Activated CD8-positive, alpha-beta memory T cell treated with anti-CD3 and anti-CD28 coated beads, Interleukin-2, amount 10 ng/mL, durations not matched to agents 7 days and 5 days (primary cell): ENCODE measurements at regions not wholly inside any gene's neighbourhood (a gene's known extent, or its start where the extent isn't known, plus 50 kb on each side); places are given as distances from the start of the nearest gene placed in this dataset.

Source experiments
- ATAC-seq: fragments of 150-1000 bp; cut with Tn5 transposase; one replicate; pipeline ENCODE4 v1.10.0; 2021; ENCODE audit warnings: moderate library complexity
- CTCF ChIA-PET: fragments of 350-600 bp; sonication (Branson Sonifier 250); formaldehyde crosslinking; loops from one replicate; lab custom pipeline; 2021; ENCODE audit warnings: antibody characterized with exemption; lab: Charles Lee
- DNase-seq: peaks from one replicate; pipeline ENCODE4 v3.0.0-alpha.2; 2020
- H3K27ac Mint-ChIP-seq: one replicate; pipeline ENCODE4 v1.8.0; 2021; ENCODE audit warnings: mild to moderate bottlenecking, mixed read lengths
- H3K27me3 Mint-ChIP-seq: one replicate; pipeline ENCODE4 v1.8.0; 2021; ENCODE audit warnings: mixed read lengths
- H3K36me3 Mint-ChIP-seq: one replicate; pipeline ENCODE4 v1.8.0; 2021; ENCODE audit warnings: mild to moderate bottlenecking, mixed read lengths
- H3K4me1 Mint-ChIP-seq: one replicate; pipeline ENCODE4 v1.8.0; 2021; ENCODE audit warnings: mixed read lengths
- H3K4me3 Mint-ChIP-seq: one replicate; pipeline ENCODE4 v1.8.0; 2021; ENCODE audit warnings: mild to moderate bottlenecking, moderate library complexity, mixed read lengths
- H3K9me3 Mint-ChIP-seq: one replicate; pipeline ENCODE4 v1.8.0; 2022; ENCODE audit warnings: low read depth, mixed read lengths

DNA sequence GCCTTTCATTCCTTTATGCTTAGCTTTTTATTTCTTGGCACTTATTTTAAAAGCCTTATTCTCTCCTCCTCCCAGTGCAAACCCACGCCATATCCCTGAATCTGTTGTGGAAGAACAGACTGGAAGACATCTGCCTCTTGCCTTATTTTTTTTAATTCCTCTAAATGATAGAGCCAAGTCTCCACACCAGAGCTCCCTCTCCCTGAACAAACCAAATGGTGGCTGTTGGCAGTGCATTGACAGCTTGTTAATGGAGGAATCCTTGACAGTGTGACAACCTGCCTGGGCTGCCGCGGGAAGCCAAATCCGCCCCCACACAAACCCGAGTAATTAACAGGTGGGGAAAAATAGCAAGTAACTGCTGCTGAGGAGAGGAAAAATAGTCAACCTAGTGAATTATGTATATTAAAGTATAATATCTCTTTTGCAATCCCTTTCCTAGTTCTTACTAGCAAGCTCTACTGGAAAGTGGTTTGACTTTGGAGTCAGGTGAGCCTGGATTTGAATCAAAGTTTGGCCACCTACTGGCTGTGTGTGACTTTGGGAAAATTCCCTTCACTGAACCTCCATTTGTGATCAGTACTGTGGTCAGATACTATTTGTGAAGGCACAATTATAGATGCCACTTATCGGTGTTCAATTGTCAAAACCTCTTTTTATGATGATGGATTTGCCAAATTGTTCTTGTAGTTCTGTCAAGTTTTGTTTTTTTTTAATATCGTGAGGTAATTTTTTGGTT lies 589.6 kb downstream of the PDCD6IP start:
- CTCF ChIA-PET: no interaction called here
- no peak overlapping the region for H3K4me3 Mint-ChIP-seq
- no peaks in the 10 kb centered on the region for H3K27me3 Mint-ChIP-seq
- no peak for DNase-seq
- no peaks in the 10 kb centered on the region for H3K36me3 Mint-ChIP-seq
- no peak for ATAC-seq
- no peak overlapping the region for H3K27ac Mint-ChIP-seq
- H3K9me3 Mint-ChIP-seq: no peaks in the 10 kb centered on the region
- H3K4me1 Mint-ChIP-seq: no peaks in the 10 kb centered on the region

DNA sequence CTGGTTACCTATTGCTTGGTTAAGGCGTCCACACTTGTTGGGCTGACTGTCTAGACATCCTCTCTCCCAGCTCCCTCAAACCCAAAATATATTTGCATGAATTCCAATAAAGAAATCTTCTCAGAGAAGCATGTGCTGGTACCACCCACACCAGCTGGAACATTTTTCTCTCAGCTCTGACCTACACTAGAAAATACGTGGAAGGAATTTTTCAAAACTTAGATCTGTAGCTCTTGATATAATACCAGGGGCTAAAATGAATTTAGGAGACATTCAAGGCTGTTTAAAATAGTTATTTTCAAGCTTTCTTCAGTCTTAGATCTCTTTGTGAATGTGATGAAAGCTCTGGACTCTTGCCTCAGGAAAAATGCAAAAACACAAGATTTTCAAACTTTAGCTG lies 590.4 kb downstream of the PDCD6IP start:
- no peak for ATAC-seq
- H3K27ac Mint-ChIP-seq: no peak overlapping the region
- H3K4me1 Mint-ChIP-seq: no peaks in the 10 kb centered on the region
- H3K27me3 Mint-ChIP-seq: no peaks in the 10 kb centered on the region
- no peak overlapping the region for H3K4me3 Mint-ChIP-seq
- H3K9me3 Mint-ChIP-seq: no peaks in the 10 kb centered on the region
- no peak for DNase-seq
- CTCF ChIA-PET: no interaction called here
- H3K36me3 Mint-ChIP-seq: no peaks in the 10 kb centered on the region

DNA sequence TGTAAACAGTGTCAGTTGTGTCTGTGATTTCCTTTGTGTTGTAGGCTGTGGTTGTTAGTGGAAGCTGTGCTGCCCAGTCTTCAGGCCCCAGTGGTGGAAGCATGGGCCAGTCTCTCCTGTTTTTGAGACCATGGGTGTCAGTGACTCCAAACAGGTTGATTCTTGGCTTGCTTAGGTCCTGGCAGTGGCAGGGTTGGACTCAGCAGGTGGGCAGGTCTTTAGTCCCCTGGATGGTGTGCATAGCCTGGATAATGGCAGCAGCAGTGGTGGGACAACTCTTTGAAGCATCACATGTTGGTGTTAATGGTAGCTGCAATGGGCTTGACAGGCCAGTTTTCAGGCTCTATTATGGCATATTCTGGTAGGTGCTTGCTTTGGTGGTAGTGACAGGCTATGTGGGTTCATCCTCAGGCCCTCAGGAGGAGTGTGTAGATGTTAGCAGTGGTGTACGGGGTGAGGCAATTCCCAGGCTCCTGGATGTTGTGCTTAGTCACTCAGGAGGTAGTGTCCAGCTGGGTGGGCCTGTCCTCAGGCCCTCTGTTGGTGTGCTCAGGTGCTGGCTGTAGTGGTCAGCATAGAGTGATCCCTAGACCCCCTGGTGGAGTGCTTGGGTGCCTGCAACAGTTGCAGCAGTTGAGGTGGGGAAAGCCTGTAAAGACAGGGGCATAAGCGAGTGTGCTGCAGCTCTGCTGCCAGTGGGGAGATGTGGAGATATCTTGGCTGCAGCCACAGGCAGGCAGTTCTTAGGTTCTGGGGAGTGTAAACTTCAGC lies 596.7 kb downstream of the PDCD6IP start:
- Mint-ChIP-seq H3K9me3 (peaks cover 2% of the 10 kb centered on the region), H3K27ac (no peak overlapping the region), H3K36me3 (no peaks in the 10 kb centered on the region), H3K27me3 (no peaks in the 10 kb centered on the region), H3K4me1 (no peaks in the 10 kb centered on the region), H3K4me3 (no peak overlapping the region)
- ATAC-seq (no peak), DNase-seq (no peak)
- CTCF ChIA-PET: no interaction called here

DNA sequence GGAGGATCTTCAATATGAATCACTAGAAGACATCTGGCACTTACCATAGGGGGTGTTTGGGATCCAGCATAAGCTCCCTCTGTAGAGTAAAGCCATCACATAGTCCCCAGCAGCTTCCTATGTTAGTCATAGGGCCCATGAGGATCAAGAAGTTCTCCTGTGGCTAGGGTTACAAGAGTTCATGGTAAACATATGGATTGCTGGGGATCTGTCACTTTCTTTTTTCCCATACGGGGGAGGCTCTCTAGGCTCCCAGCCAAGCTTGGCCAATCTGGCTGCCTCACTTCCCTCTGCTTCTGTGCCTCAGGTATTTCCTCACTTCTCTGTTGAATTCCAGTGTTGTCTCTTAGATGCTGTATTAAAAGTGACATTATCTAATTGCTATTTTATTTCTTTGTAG lies 597.9 kb downstream of the PDCD6IP start:
- CTCF ChIA-PET: no interaction called here
- no peak for DNase-seq
- ATAC-seq: no peak
- H3K27me3 Mint-ChIP-seq: no peaks in the 10 kb centered on the region
- peaks cover 2% of the 10 kb centered on the region for H3K9me3 Mint-ChIP-seq
- no peaks in the 10 kb centered on the region for H3K4me1 Mint-ChIP-seq
- no peak overlapping the region for H3K27ac Mint-ChIP-seq
- H3K4me3 Mint-ChIP-seq: no peak overlapping the region
- no peaks in the 10 kb centered on the region for H3K36me3 Mint-ChIP-seq

DNA sequence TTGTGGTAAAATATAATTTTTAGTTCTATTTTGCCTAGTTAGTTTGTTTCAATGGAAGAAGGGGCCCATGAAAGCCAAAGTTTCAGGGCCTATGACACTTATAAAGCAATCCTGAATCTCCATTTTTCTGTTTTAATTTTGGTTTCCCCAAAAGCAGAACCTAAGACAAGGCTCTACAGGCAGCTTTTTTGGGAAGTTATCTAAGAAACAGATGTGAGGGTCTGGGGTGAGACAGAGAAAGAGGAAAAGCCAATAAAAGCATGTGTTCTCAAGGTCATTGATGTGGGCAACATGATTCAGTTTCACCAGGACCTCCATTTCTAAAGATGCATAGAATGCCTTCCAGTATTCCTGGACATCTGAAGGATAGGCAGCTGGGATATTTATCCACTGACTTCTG lies 598.5 kb downstream of the PDCD6IP start:
- H3K4me1 Mint-ChIP-seq: no peaks in the 10 kb centered on the region
- no peak for DNase-seq
- CTCF ChIA-PET: no interaction called here
- no peak overlapping the region for H3K27ac Mint-ChIP-seq
- no peaks in the 10 kb centered on the region for H3K36me3 Mint-ChIP-seq
- ATAC-seq: no peak
- no peaks in the 10 kb centered on the region for H3K27me3 Mint-ChIP-seq
- H3K9me3 Mint-ChIP-seq: peaks cover 2% of the 10 kb centered on the region
- no peak overlapping the region for H3K4me3 Mint-ChIP-seq

DNA sequence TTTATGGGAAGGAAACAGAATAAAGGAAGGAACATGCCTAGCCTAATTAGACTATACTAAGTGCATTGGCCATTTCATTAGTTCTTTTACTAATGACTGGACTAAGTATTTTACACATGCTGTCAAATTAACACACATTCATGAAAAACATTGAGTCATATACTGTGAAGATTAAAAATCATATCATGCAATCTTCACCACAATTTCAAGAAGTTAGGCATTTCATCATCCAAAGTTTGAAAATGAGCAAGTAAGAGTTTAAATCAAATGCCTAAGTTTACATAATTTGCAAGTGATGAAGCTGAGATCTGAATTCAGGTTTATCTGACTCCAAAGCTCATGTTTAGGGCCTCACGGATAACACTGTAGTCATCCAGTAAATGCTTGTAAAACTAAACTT lies 601.0 kb downstream of the PDCD6IP start:
- H3K27me3 Mint-ChIP-seq: no peaks in the 10 kb centered on the region
- peaks cover 2% of the 10 kb centered on the region for H3K9me3 Mint-ChIP-seq
- no peak for ATAC-seq
- CTCF ChIA-PET: no interaction called here
- DNase-seq: no peak
- H3K36me3 Mint-ChIP-seq: no peaks in the 10 kb centered on the region
- no peaks in the 10 kb centered on the region for H3K4me1 Mint-ChIP-seq
- no peak overlapping the region for H3K4me3 Mint-ChIP-seq
- no peak overlapping the region for H3K27ac Mint-ChIP-seq

DNA sequence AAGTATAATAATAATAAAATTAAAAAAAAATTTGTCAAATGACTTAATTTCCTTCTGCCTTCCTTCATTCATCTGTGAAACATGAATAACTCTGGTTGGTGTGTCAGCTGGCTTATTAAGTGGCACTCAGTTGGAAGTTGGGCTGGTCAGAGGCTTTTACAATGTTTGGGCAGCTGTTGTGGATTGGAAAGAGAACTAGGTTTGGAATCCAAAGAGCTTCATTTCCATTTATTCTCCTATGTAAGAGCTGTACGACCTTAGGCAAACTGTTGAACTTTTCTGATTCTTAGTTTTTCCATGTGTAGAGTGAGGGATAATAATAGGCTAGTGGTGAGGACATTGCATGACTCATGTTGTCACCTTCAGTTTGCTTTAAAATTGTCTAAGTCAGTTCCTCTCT lies 606.7 kb downstream of the PDCD6IP start:
- no peak overlapping the region for H3K27ac Mint-ChIP-seq

DNA sequence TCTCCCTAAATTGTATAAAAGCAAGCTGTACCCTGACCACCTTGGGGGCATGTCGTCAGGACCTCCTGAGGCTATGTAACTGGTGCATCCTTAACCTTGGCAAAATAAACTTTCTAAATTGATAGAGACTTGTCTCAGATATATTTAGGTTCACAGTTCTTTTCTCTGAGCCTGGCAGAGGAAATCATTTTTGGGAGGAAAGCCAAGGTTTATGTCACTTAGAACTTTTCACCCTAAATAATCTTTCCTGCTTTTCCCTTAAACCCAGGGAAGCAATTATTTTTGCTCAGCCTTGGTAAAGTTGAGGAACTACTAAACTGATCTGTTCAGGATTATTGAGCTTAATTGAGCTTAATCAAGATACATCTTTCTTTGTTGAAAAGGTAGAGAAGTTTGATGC lies 608.9 kb downstream of the PDCD6IP start:
- H3K36me3 Mint-ChIP-seq: no peaks in the 10 kb centered on the region
- DNase-seq: no peak
- H3K27ac Mint-ChIP-seq: no peak overlapping the region
- CTCF ChIA-PET: no interaction called here
- no peaks in the 10 kb centered on the region for H3K27me3 Mint-ChIP-seq
- ATAC-seq: no peak
- no peak overlapping the region for H3K4me3 Mint-ChIP-seq
- H3K4me1 Mint-ChIP-seq: no peaks in the 10 kb centered on the region
- no peaks in the 10 kb centered on the region for H3K9me3 Mint-ChIP-seq

More for the DNA sequence above, 606.7 kb downstream of the PDCD6IP start:
- Mint-ChIP-seq H3K4me3 (no peak overlapping the region), H3K36me3 (no peaks in the 10 kb centered on the region), H3K27me3 (no peaks in the 10 kb centered on the region), H3K4me1 (no peaks in the 10 kb centered on the region), H3K9me3 (no peaks in the 10 kb centered on the region)
- DNase-seq (no peak), ATAC-seq (no peak)
- CTCF ChIA-PET: no interaction called here

DNA sequence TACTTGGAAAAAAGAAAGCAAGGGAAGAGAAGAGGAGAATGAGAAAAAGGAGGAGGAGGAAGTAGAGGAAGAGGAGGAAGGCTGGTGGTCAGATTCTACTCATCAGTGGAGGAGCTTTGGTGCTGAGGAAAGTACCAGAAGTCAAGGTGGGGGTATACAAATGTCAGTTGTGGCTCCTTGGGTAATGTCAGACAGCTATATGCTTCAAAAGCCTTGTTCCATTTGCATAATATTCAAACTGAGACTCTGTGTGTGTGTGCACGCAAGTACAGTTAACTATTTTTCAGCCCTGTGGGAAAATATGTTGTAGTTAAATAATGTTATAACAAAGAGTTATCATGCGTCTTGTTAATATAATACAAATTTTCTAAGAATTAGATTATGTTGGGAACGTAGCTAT lies 609.7 kb downstream of the PDCD6IP start:
- H3K27ac Mint-ChIP-seq: no peak overlapping the region
- DNase-seq (no peak), ATAC-seq (no peak)
- no peaks in the 10 kb centered on the region for H3K9me3 Mint-ChIP-seq
- CTCF ChIA-PET: no interaction called here
- H3K36me3 Mint-ChIP-seq: no peaks in the 10 kb centered on the region
- H3K4me3 Mint-ChIP-seq: no peak overlapping the region
- H3K4me1 Mint-ChIP-seq: no peaks in the 10 kb centered on the region
- H3K27me3 Mint-ChIP-seq: no peaks in the 10 kb centered on the region

DNA sequence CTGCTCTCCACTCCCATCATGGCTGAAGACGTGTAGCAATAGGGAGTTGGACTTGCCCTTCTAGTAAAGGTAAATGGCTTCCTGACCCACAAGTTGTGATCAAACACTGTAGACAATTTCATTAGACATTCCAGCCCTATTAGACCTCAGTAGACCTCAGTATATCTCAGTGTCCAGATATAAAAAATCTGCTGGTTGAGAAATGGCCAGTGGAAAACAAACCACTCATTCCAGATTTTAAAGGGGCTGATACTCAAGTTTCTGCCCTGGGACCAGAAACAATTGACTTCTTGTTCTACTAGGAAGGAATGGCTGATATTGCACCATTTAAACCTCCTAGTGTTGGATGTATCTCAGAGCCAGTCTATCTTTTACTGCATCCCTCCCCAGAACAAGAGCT lies 613.2 kb downstream of the PDCD6IP start:
- Mint-ChIP-seq H3K27me3 (no peaks in the 10 kb centered on the region), H3K4me1 (no peaks in the 10 kb centered on the region), H3K36me3 (no peaks in the 10 kb centered on the region), H3K4me3 (no peak overlapping the region), H3K9me3 (no peaks in the 10 kb centered on the region), H3K27ac (no peak overlapping the region)
- no peak for DNase-seq
- CTCF ChIA-PET: no interaction called here
- ATAC-seq: no peak

DNA sequence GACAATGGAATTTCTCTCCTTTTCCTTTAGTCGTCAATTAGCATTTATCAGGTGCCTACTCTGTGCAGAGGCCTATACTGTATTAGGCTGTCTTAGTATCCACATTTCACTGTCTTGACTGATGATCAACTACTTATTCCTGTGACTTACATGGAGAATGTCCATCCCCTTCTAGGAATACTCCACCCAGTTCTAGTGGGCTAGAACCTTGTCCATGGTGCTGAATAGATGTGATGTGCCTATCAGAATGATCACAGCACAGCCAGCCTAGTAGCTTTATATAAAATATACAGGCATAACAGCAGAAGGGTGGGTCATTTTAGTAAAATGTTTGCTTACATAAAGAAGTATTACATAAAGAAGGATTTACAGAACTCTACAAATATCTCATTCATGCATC lies 621.4 kb downstream of the PDCD6IP start:
- Mint-ChIP-seq H3K4me1 (no peaks in the 10 kb centered on the region), H3K4me3 (no peak overlapping the region)
- no peak for DNase-seq

DNA sequence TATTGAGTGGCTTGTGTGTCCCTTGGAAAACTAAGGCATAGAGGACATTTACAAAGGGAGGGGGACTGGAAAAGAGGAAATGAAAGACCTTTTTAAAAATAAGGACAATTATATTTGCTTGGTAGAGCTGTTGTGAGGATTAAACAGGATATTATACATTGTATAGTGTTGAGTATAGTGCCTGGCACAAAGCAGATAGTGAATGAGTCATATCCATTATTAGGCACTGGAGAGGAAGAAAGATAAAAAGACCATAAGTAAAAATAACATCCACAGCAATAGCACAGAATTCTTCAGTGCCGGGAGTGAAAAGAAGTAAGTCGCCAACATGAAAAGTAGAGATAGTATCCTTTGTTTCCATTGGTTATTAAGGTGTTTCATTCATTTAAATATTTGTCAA lies 623.3 kb downstream of the PDCD6IP start:
- DNase-seq (no peak), ATAC-seq (no peak)
- CTCF ChIA-PET: interaction anchor here (0.6 kb wide), 1 partner anchor 1863 kb away, joined by 3 read pairs; no protein-coding TSS in a partner anchor
- H3K27ac Mint-ChIP-seq: no peak overlapping the region
- no peaks in the 10 kb centered on the region for H3K4me1 Mint-ChIP-seq
- peaks cover 4% of the 10 kb centered on the region for H3K9me3 Mint-ChIP-seq
- H3K27me3 Mint-ChIP-seq: no peaks in the 10 kb centered on the region
- H3K36me3 Mint-ChIP-seq: no peaks in the 10 kb centered on the region
- no peak overlapping the region for H3K4me3 Mint-ChIP-seq

More for the DNA sequence above, 621.4 kb downstream of the PDCD6IP start:
- no peaks in the 10 kb centered on the region for H3K36me3 Mint-ChIP-seq
- CTCF ChIA-PET: no interaction called here
- no peak for ATAC-seq
- no peaks in the 10 kb centered on the region for H3K27me3 Mint-ChIP-seq
- H3K27ac Mint-ChIP-seq: no peak overlapping the region
- peaks cover 4% of the 10 kb centered on the region for H3K9me3 Mint-ChIP-seq

DNA sequence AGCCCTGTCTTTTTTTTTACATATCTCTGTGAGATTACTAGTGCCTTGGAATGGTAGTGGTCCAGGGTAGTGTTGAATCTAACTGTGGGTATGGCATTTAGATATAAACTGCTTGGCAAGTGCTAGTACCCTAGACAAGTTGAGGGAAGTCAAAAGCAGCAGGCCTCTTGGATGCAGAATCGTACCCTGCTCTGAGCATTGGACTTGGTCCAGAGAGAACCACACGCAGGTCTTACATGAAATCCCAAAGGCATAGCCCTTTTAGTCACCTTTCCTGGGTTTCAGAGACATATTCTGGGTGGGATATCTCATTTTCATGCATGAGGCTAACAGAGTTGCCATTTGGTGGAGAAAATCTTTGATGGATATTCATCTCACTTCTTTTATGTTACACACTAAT lies 641.4 kb downstream of the PDCD6IP start:
- H3K27me3 Mint-ChIP-seq: no peaks in the 10 kb centered on the region
- no peak for ATAC-seq
- no peak overlapping the region for H3K27ac Mint-ChIP-seq
- H3K4me1 Mint-ChIP-seq: no peaks in the 10 kb centered on the region
- no peak overlapping the region for H3K4me3 Mint-ChIP-seq
- H3K9me3 Mint-ChIP-seq: peaks cover 7% of the 10 kb centered on the region
- DNase-seq: no peak
- CTCF ChIA-PET: no interaction called here
- peaks cover 1% of the 10 kb centered on the region for H3K36me3 Mint-ChIP-seq

DNA sequence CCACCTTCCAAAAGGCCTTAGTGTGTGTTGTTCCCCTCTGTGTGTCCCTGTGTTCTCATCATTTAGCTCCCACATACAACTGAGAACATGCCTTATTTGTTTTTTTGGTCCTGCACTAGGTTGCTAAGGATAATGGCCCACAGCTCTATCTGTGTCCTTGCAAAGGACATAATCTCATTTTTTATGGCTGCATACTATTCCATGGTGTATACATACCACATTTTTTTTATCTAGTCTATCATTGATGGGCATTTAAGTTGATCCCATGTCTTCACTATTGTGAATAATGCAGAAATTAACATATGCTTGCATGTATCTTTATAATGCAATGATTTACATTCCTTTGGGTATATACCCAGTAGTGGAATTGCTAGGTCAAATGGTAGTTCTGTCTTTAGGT lies 645.7 kb downstream of the PDCD6IP start:
- Mint-ChIP-seq H3K9me3 (peaks cover 14% of the 10 kb centered on the region), H3K4me1 (no peaks in the 10 kb centered on the region), H3K36me3 (peaks cover 1% of the 10 kb centered on the region), H3K4me3 (no peak overlapping the region), H3K27ac (no peak overlapping the region), H3K27me3 (no peaks in the 10 kb centered on the region)
- DNase-seq (no peak), ATAC-seq (no peak)
- CTCF ChIA-PET: no interaction called here
